GM23338 (cell line): ENCODE measurements at regions not wholly inside any gene's neighbourhood (a gene's known extent, or its start where the extent isn't known, plus 50 kb on each side); places are given as distances from the start of the nearest gene placed in this dataset.

Source experiments
- ATAC-seq: fragments of 200-7000 bp; cut with Tn5 transposase; 3 replicates; pipeline ENCODE4 v1.9.1; 2020
- DNase-seq: peaks from one replicate; pipeline ENCODE4 v3.0.0-alpha.2; 2015; ENCODE audit warnings: low spot score
- H2AFZ ChIP-seq: fragments of 200-600 bp; sonication (generic); 2 replicates; pipeline ENCODE4 v1.8.0; 2016; ENCODE audit warnings: antibody characterized with exemption, mild to moderate bottlenecking, moderate library complexity
- H3F3A ChIP-seq: fragments of 200-600 bp; sonication (generic); replicated peaks from 2 replicates; pipeline ENCODE4 v1.8.0; 2017; ENCODE audit warnings: antibody characterized with exemption, mixed run types, low read depth
- H3K27ac ChIP-seq: fragments of 200-600 bp; sonication (generic); 2 replicates; pipeline ENCODE4 v1.6.1; 2016; ENCODE audit warnings: low read depth
- H3K27me3 ChIP-seq: fragments of 200-600 bp; sonication (generic); 2 replicates; pipeline ENCODE4 v1.8.0; 2016; ENCODE audit warnings: mild to moderate bottlenecking, mixed run types, moderate library complexity; ENCODE audit not compliant: insufficient read depth
- H3K36me3 ChIP-seq: fragments of 200-600 bp; sonication (generic); 2 replicates; pipeline ENCODE4 v1.8.0; 2016; ENCODE audit warnings: mild to moderate bottlenecking; ENCODE audit not compliant: insufficient read depth
- H3K4me1 ChIP-seq: fragments of 200-600 bp; sonication (generic); 2 replicates; pipeline ENCODE4 v1.8.0; 2016; ENCODE audit warnings: mild to moderate bottlenecking, moderate library complexity; ENCODE audit not compliant: insufficient read depth
- H3K4me2 ChIP-seq: fragments of 200-600 bp; sonication (generic); 2 replicates; pipeline ENCODE4 v1.7.1; 2017; ENCODE audit warnings: mixed run types
- H3K4me3 ChIP-seq: fragments of 200-600 bp; sonication (generic); 2 replicates; pipeline ENCODE4 v1.6.1; 2016; ENCODE audit warnings: mixed run types
- H3K79me2 ChIP-seq: fragments of 200-600 bp; sonication (generic); replicated peaks from 2 replicates; pipeline ENCODE4 v1.8.0; 2017; ENCODE audit warnings: mild to moderate bottlenecking; ENCODE audit not compliant: insufficient read depth
- H3K9me2 ChIP-seq: fragments of 200-600 bp; sonication (generic); 2 replicates; pipeline ENCODE4 v1.8.0; 2017; ENCODE audit not compliant: insufficient read depth
- H4K20me1 ChIP-seq: fragments of 200-600 bp; sonication (generic); replicated peaks from 2 replicates; pipeline ENCODE4 v1.8.0; 2017; ENCODE audit warnings: mild to moderate bottlenecking; ENCODE audit not compliant: insufficient read depth
- H3K27ac Mint-ChIP-seq: 2 replicates; pipeline ENCODE4 v1.8.0; 2020; ENCODE audit warnings: inconsistent platforms, mild to moderate bottlenecking, moderate library complexity, mixed read lengths
- H3K27me3 Mint-ChIP-seq: 3 replicates; pipeline ENCODE4 v1.8.0; 2022; ENCODE audit warnings: low read depth, mild to moderate bottlenecking, moderate library complexity, mixed read lengths, inconsistent platforms; ENCODE audit not compliant: insufficient read depth, poor library complexity
- H3K36me3 Mint-ChIP-seq: 3 replicates; pipeline ENCODE4 v1.8.0; 2021; ENCODE audit warnings: low read depth, mild to moderate bottlenecking, inconsistent platforms, moderate library complexity, mixed read lengths
- H3K4me1 Mint-ChIP-seq: 3 replicates; pipeline ENCODE4 v1.8.0; 2020; ENCODE audit warnings: mild to moderate bottlenecking, inconsistent platforms, mixed read lengths
- H3K4me3 Mint-ChIP-seq: 3 replicates; pipeline ENCODE4 v1.8.0; 2021; ENCODE audit warnings: moderate library complexity, mild to moderate bottlenecking, inconsistent platforms, mixed read lengths
- H3K9me3 Mint-ChIP-seq: 3 replicates; pipeline ENCODE4 v1.8.0; 2020; ENCODE audit warnings: moderate library complexity, mild to moderate bottlenecking, inconsistent platforms, mixed read lengths
- CREB1 ChIP-seq: fragments of 250-450 bp; sonication (Bioruptor Pico); IDR thresholded peaks from 2 replicates; pipeline ENCODE4 v1.5.0; 2020; ENCODE audit warnings: low read depth, mild to moderate bottlenecking, moderate library complexity
- EZH2phosphoT487 ChIP-seq: fragments of 200-600 bp; sonication (generic); IDR thresholded peaks from one replicate; pipeline ENCODE4 v1.8.1; 2018; ENCODE audit warnings: antibody characterized with exemption; ENCODE audit not compliant: unreplicated experiment
- JUNB ChIP-seq: IDR thresholded peaks from one replicate; pipeline ENCODE4 v1.6.1; 2016; ENCODE audit warnings: antibody characterized with exemption; ENCODE audit not compliant: unreplicated experiment
- NANOG ChIP-seq: IDR thresholded peaks from 2 replicates; pipeline ENCODE4 v1.6.1; 2016; ENCODE audit warnings: antibody characterized with exemption, borderline replicate concordance
- STAT1 ChIP-seq: IDR thresholded peaks from one replicate; pipeline ENCODE4 v1.6.1; 2016; ENCODE audit warnings: antibody characterized with exemption; ENCODE audit not compliant: unreplicated experiment
- TF ChIP-seq, protein P1 (sequence below): IDR thresholded peaks from one replicate; pipeline ENCODE4 v1.6.1; 2018; ENCODE audit warnings: antibody characterized with exemption; ENCODE audit not compliant: unreplicated experiment
- TF ChIP-seq, protein P2 (sequence below): fragments of 250-450 bp; sonication (Bioruptor Pico); IDR thresholded peaks from 2 replicates; pipeline ENCODE4 v1.5.0; 2020; ENCODE audit warnings: mild to moderate bottlenecking, moderate library complexity
- TF ChIP-seq, protein P3 (sequence below): IDR thresholded peaks from 2 replicates; pipeline ENCODE4 v1.6.1; 2016; ENCODE audit warnings: antibody characterized with exemption

DNA sequence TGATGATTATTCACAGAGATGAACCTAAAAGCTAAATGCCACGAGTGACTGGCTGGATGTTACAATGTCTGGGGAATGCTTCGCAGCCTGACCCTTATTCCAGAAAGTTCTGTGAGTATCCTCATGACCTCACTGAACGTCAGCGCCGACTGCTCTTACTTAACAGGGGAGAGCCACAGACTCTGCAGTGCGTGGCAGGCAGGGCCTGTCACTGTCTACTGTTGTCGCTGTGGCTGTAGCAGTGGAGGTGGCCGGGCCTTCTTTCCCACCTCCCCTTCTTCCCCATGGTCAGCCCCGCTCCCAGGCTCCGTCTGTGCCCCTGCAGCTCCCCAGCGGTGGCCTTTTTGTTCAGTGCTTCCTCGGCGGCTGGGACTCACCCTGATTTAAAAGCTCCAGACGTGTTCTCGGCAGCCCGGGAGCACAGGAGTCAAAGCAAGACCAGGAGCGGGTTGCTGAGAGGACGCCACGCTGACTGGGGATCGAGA, 52.2 kb upstream of the TARBP1 start:
- 0 out of 2 replicates have a peak, but pooled peaks cover 3% of the 10 kb centered on the region for H3F3A ChIP-seq
- peaks cover 7% of the 10 kb centered on the region for H3K27me3 Mint-ChIP-seq
- TF ChIP-seq STAT1 (no peak), NANOG (no peak), JUNB (no peak)
- TF ChIP-seq, protein P1, sequence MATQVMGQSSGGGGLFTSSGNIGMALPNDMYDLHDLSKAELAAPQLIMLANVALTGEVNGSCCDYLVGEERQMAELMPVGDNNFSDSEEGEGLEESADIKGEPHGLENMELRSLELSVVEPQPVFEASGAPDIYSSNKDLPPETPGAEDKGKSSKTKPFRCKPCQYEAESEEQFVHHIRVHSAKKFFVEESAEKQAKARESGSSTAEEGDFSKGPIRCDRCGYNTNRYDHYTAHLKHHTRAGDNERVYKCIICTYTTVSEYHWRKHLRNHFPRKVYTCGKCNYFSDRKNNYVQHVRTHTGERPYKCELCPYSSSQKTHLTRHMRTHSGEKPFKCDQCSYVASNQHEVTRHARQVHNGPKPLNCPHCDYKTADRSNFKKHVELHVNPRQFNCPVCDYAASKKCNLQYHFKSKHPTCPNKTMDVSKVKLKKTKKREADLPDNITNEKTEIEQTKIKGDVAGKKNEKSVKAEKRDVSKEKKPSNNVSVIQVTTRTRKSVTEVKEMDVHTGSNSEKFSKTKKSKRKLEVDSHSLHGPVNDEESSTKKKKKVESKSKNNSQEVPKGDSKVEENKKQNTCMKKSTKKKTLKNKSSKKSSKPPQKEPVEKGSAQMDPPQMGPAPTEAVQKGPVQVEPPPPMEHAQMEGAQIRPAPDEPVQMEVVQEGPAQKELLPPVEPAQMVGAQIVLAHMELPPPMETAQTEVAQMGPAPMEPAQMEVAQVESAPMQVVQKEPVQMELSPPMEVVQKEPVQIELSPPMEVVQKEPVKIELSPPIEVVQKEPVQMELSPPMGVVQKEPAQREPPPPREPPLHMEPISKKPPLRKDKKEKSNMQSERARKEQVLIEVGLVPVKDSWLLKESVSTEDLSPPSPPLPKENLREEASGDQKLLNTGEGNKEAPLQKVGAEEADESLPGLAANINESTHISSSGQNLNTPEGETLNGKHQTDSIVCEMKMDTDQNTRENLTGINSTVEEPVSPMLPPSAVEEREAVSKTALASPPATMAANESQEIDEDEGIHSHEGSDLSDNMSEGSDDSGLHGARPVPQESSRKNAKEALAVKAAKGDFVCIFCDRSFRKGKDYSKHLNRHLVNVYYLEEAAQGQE: no peak
- H3K27me3 ChIP-seq: no peaks in the 10 kb centered on the region
- H3K4me2 ChIP-seq: peak overlapping the region; percentile 51
- peaks cover 38% of the 10 kb centered on the region for H3K4me1 Mint-ChIP-seq
- H3K9me2 ChIP-seq: no peaks in the 10 kb centered on the region
- peak; percentile 67 for ATAC-seq
- H3K9me3 Mint-ChIP-seq: no peaks in the 10 kb centered on the region
- no peaks in the 10 kb centered on the region for H3K79me2 ChIP-seq
- peak overlapping the region; percentile 79 for H3K27ac Mint-ChIP-seq
- H3K36me3 ChIP-seq: no peaks in the 10 kb centered on the region
- no peaks in the 10 kb centered on the region for H3K36me3 Mint-ChIP-seq
- no peak overlapping the region for H3K4me3 ChIP-seq
- peak overlapping the region; percentile 60; the same call in 1 of the 2 replicates for H3K27ac ChIP-seq
- H2AFZ ChIP-seq: peak overlapping the region; percentile 99
- peaks cover 7% of the 10 kb centered on the region; the same call in 1 of the 2 replicates for H3K4me1 ChIP-seq
- no peaks in the 10 kb centered on the region for H4K20me1 ChIP-seq
- H3K4me3 Mint-ChIP-seq: no peak overlapping the region; the same call in 2 of the 3 replicates
- peak; percentile 42 for DNase-seq

DNA sequence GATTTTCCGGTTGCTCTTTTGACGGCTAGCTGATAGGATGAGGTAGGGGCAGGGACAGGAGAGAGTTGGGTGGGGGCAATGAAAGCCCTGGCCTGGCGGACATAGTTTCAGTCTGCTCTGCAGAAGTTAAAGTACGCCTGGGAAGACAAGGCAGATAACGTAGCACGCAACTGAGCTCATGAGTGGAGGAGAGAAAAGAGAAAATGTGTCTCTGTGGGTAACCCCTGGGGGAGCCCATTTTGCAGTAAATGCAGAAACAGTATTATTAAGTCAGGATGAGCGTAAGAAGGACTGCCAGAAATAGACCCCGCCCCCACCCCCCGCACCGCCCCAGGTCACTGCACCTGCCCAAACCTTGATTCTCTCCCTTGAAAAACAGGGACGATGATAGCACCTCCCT, 51.7 kb upstream of the TARBP1 start:
- Histone ChIP-seq H4K20me1 (no peaks in the 10 kb centered on the region), H3K27ac (no peak overlapping the region), H3K4me2 (no peak overlapping the region), H3K79me2 (no peaks in the 10 kb centered on the region), H3K36me3 (no peaks in the 10 kb centered on the region), H3F3A (0 out of 2 replicates have a peak, but pooled peaks cover 3% of the 10 kb centered on the region), H3K4me3 (no peak overlapping the region), H3K4me1 (peaks cover 7% of the 10 kb centered on the region; the same call in 1 of the 2 replicates), H3K27me3 (no peaks in the 10 kb centered on the region), H2AFZ (peak overlapping the region; percentile 99; the same call in 1 of the 2 replicates), H3K9me2 (no peaks in the 10 kb centered on the region)
- Mint-ChIP-seq H3K4me3 (no peak overlapping the region; the same call in 2 of the 3 replicates), H3K4me1 (peaks cover 38% of the 10 kb centered on the region), H3K27ac (no peak overlapping the region), H3K27me3 (peaks cover 7% of the 10 kb centered on the region), H3K36me3 (no peaks in the 10 kb centered on the region), H3K9me3 (no peaks in the 10 kb centered on the region)
- DNase-seq (no peak), ATAC-seq (peak; percentile 22)
- TF ChIP-seq, protein P2, sequence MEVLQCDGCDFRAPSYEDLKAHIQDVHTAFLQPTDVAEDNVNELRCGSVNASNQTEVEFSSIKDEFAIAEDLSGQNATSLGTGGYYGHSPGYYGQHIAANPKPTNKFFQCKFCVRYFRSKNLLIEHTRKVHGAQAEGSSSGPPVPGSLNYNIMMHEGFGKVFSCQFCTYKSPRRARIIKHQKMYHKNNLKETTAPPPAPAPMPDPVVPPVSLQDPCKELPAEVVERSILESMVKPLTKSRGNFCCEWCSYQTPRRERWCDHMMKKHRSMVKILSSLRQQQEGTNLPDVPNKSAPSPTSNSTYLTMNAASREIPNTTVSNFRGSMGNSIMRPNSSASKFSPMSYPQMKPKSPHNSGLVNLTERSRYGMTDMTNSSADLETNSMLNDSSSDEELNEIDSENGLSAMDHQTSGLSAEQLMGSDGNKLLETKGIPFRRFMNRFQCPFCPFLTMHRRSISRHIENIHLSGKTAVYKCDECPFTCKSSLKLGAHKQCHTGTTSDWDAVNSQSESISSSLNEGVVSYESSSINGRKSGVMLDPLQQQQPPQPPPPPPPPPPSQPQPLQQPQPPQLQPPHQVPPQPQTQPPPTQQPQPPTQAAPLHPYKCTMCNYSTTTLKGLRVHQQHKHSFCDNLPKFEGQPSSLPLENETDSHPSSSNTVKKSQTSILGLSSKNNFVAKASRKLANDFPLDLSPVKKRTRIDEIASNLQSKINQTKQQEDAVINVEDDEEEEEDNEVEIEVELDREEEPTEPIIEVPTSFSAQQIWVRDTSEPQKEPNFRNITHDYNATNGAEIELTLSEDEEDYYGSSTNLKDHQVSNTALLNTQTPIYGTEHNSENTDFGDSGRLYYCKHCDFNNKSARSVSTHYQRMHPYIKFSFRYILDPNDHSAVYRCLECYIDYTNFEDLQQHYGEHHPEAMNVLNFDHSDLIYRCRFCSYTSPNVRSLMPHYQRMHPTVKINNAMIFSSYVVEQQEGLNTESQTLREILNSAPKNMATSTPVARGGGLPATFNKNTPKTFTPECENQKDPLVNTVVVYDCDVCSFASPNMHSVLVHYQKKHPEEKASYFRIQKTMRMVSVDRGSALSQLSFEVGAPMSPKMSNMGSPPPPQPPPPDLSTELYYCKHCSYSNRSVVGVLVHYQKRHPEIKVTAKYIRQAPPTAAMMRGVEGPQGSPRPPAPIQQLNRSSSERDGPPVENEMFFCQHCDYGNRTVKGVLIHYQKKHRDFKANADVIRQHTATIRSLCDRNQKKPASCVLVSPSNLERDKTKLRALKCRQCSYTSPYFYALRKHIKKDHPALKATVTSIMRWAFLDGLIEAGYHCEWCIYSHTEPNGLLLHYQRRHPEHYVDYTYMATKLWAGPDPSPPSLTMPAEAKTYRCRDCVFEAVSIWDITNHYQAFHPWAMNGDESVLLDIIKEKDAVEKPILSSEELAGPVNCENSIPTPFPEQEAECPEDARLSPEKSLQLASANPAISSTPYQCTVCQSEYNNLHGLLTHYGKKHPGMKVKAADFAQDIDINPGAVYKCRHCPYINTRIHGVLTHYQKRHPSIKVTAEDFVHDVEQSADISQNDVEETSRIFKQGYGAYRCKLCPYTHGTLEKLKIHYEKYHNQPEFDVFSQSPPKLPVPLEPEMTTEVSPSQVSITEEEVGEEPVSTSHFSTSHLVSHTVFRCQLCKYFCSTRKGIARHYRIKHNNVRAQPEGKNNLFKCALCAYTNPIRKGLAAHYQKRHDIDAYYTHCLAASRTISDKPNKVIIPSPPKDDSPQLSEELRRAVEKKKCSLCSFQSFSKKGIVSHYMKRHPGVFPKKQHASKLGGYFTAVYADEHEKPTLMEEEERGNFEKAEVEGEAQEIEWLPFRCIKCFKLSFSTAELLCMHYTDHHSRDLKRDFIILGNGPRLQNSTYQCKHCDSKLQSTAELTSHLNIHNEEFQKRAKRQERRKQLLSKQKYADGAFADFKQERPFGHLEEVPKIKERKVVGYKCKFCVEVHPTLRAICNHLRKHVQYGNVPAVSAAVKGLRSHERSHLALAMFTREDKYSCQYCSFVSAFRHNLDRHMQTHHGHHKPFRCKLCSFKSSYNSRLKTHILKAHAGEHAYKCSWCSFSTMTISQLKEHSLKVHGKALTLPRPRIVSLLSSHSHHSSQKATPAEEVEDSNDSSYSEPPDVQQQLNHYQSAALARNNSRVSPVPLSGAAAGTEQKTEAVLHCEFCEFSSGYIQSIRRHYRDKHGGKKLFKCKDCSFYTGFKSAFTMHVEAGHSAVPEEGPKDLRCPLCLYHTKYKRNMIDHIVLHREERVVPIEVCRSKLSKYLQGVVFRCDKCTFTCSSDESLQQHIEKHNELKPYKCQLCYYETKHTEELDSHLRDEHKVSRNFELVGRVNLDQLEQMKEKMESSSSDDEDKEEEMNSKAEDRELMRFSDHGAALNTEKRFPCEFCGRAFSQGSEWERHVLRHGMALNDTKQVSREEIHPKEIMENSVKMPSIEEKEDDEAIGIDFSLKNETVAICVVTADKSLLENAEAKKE (CRISPR knock-in tag): no peak
- TF ChIP-seq, protein P3, sequence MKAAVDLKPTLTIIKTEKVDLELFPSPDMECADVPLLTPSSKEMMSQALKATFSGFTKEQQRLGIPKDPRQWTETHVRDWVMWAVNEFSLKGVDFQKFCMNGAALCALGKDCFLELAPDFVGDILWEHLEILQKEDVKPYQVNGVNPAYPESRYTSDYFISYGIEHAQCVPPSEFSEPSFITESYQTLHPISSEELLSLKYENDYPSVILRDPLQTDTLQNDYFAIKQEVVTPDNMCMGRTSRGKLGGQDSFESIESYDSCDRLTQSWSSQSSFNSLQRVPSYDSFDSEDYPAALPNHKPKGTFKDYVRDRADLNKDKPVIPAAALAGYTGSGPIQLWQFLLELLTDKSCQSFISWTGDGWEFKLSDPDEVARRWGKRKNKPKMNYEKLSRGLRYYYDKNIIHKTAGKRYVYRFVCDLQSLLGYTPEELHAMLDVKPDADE: no peak
- TF ChIP-seq CREB1 (no peak), EZH2phosphoT487 (no peak)
